ENCODE measurements at regions not wholly inside any gene's neighbourhood (a gene's known extent, or its start where the extent isn't known, plus 50 kb on each side); places are given as distances from the start of the nearest gene placed in this dataset.
A peak's percentile ranks its signal among the peaks of the same experiment; 100 is the strongest.

- TF ChIP-seq FOXM1 (IDR thresholded peaks at IDR 0.05; ENCODE audit: borderline replicate concordance, low read depth), result peak; percentile 47
- TF ChIP-seq NFIC (IDR thresholded peaks at IDR 0.05), result peak; percentile 20; the same call in 1 of the 2 replicates
- TF ChIP-seq, protein P1, sequence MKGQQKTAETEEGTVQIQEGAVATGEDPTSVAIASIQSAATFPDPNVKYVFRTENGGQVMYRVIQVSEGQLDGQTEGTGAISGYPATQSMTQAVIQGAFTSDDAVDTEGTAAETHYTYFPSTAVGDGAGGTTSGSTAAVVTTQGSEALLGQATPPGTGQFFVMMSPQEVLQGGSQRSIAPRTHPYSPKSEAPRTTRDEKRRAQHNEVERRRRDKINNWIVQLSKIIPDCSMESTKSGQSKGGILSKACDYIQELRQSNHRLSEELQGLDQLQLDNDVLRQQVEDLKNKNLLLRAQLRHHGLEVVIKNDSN (IDR thresholded peaks at IDR 0.05), result no peak
- TF ChIP-seq EP300 (IDR thresholded peaks at IDR 0.05; ENCODE audit: borderline replicate concordance), result peak; percentile 33; the same call in 1 of the 2 replicates
- TF ChIP-seq RAD21 (IDR thresholded peaks at IDR 0.05; ENCODE audit: low read depth), result no peak
- TF ChIP-seq TEAD4 (IDR thresholded peaks at IDR 0.05), result peak; percentile 45; the same call in 1 of the 2 replicates
Observed at GRCh38 chr5:27437594-27438200, 399.3 kb upstream of the CDH9 start.

GRCh38 chr5:27434335-27434734 is 395.9 kb upstream of the CDH9 start:
- TF ChIP-seq EP300 (IDR thresholded peaks at IDR 0.05; ENCODE audit: borderline replicate concordance), result no peak
- TF ChIP-seq, protein P2, sequence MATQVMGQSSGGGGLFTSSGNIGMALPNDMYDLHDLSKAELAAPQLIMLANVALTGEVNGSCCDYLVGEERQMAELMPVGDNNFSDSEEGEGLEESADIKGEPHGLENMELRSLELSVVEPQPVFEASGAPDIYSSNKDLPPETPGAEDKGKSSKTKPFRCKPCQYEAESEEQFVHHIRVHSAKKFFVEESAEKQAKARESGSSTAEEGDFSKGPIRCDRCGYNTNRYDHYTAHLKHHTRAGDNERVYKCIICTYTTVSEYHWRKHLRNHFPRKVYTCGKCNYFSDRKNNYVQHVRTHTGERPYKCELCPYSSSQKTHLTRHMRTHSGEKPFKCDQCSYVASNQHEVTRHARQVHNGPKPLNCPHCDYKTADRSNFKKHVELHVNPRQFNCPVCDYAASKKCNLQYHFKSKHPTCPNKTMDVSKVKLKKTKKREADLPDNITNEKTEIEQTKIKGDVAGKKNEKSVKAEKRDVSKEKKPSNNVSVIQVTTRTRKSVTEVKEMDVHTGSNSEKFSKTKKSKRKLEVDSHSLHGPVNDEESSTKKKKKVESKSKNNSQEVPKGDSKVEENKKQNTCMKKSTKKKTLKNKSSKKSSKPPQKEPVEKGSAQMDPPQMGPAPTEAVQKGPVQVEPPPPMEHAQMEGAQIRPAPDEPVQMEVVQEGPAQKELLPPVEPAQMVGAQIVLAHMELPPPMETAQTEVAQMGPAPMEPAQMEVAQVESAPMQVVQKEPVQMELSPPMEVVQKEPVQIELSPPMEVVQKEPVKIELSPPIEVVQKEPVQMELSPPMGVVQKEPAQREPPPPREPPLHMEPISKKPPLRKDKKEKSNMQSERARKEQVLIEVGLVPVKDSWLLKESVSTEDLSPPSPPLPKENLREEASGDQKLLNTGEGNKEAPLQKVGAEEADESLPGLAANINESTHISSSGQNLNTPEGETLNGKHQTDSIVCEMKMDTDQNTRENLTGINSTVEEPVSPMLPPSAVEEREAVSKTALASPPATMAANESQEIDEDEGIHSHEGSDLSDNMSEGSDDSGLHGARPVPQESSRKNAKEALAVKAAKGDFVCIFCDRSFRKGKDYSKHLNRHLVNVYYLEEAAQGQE (IDR thresholded peaks at IDR 0.05; ENCODE audit: low read depth), result no peak
- no peak for TF ChIP-seq ZBTB7A (IDR thresholded peaks at IDR 0.05; ENCODE audit: low read depth)
- peak; percentile 39; the same call in 1 of the 2 replicates for TF ChIP-seq CEBPB (IDR thresholded peaks at IDR 0.05)
- TF ChIP-seq TCF12 (IDR thresholded peaks at IDR 0.05; ENCODE audit: low read depth), result no peak
- TF ChIP-seq, protein P3, sequence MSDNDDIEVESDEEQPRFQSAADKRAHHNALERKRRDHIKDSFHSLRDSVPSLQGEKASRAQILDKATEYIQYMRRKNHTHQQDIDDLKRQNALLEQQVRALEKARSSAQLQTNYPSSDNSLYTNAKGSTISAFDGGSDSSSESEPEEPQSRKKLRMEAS (IDR thresholded peaks at IDR 0.05), result no peak
- no peak for TF ChIP-seq TEAD4 (IDR thresholded peaks at IDR 0.05)
- TF ChIP-seq FOXM1 (IDR thresholded peaks at IDR 0.05; ENCODE audit: borderline replicate concordance, low read depth), result no peak
- TF ChIP-seq YY1 (IDR thresholded peaks at IDR 0.05; ENCODE audit: low read depth), result no peak

DNA sequence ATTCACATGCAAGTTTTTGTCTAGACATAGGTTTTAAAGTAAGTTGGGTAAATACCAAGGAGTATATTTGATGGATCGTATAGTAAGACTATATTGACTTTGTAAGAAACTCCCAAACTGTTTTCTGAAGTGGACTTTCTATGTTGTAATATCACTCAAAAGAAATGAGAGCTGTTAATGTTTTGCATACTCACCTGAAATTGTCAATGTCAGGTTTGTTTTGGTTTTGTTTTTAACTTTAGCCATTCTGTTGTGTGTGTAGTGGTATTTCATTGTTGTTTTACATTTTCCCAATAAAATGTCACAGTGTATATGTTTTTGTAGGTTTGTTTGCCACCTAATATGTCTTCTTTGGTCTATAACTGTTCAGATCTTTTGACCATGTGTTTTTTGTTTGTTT is 375.7 kb upstream of the CDH9 start:
- TF ChIP-seq, protein P3 (IDR thresholded peaks at IDR 0.05), result no peak
- TF ChIP-seq RAD21 (IDR thresholded peaks at IDR 0.05; ENCODE audit: low read depth) (no peak), EP300 (IDR thresholded peaks at IDR 0.05; ENCODE audit: borderline replicate concordance) (no peak), TAF1 (IDR thresholded peaks at IDR 0.05; ENCODE audit: low read depth) (no peak), TEAD4 (IDR thresholded peaks at IDR 0.05) (no peak), ZBTB7A (IDR thresholded peaks at IDR 0.05; ENCODE audit: low read depth) (no peak), TCF12 (IDR thresholded peaks at IDR 0.05; ENCODE audit: low read depth) (no peak), YY1 (IDR thresholded peaks at IDR 0.05; ENCODE audit: low read depth) (no peak), CEBPB (IDR thresholded peaks at IDR 0.05) (no peak), CREB1 (IDR thresholded peaks at IDR 0.05; ENCODE audit: low read depth) (no peak), NFIC (IDR thresholded peaks at IDR 0.05) (no peak), EGR1 (IDR thresholded peaks at IDR 0.05) (no peak), FOXM1 (IDR thresholded peaks at IDR 0.05; ENCODE audit: borderline replicate concordance, low read depth) (no peak)
- TF ChIP-seq, protein P2 (IDR thresholded peaks at IDR 0.05; ENCODE audit: low read depth), result no peak
- TF ChIP-seq, protein P1 (IDR thresholded peaks at IDR 0.05), result no peak

GRCh38 chr5:27412384-27412783 is 374.0 kb upstream of the CDH9 start:
- TF ChIP-seq, protein P1 (IDR thresholded peaks at IDR 0.05), result no peak
- TF ChIP-seq YY1 (IDR thresholded peaks at IDR 0.05; ENCODE audit: low read depth) (no peak), TEAD4 (IDR thresholded peaks at IDR 0.05) (no peak), ZBTB7A (IDR thresholded peaks at IDR 0.05; ENCODE audit: low read depth) (no peak), EGR1 (IDR thresholded peaks at IDR 0.05) (no peak), FOXM1 (IDR thresholded peaks at IDR 0.05; ENCODE audit: borderline replicate concordance, low read depth) (no peak), CEBPB (IDR thresholded peaks at IDR 0.05) (no peak), NFIC (IDR thresholded peaks at IDR 0.05) (no peak), EP300 (IDR thresholded peaks at IDR 0.05; ENCODE audit: borderline replicate concordance) (no peak), CREB1 (IDR thresholded peaks at IDR 0.05; ENCODE audit: low read depth) (no peak), RAD21 (IDR thresholded peaks at IDR 0.05; ENCODE audit: low read depth) (no peak), TAF1 (IDR thresholded peaks at IDR 0.05; ENCODE audit: low read depth) (no peak)
- TF ChIP-seq, protein P2 (IDR thresholded peaks at IDR 0.05; ENCODE audit: low read depth), result no peak
- TF ChIP-seq, protein P3 (IDR thresholded peaks at IDR 0.05), result no peak

Measured in Ishikawa (cell line).